Transverse colon (tissue), 4 donors: ENCODE measurements at regions not wholly inside any gene's neighbourhood (a gene's known extent, or its start where the extent isn't known, plus 50 kb on each side); places are given as distances from the start of the nearest gene placed in this dataset.

ENCODE experiments used
- EP300 ChIP-seq: sonication (generic); formaldehyde crosslinking; IDR thresholded peaks from one replicate; pipeline ENCODE4 v1.6.1; 2017; ENCODE audit warnings: antibody characterized with exemption, low read depth
- POLR2A ChIP-seq: fragments of 450-650 bp; IDR thresholded peaks from one replicate; pipeline ENCODE4 v1.6.1; 2016; ENCODE audit warnings: antibody characterized with exemption, mild to moderate bottlenecking, moderate library complexity
- POLR2AphosphoS5 ChIP-seq, 3 donors: sonication (generic); formaldehyde crosslinking; IDR thresholded peaks; one replicate each; pipeline ENCODE4 v1.6.1; 2016; ENCODE audit warnings: antibody characterized with exemption in 3 of 3
- TF ChIP-seq, protein P1 (sequence below), 5 experiments: fragments of 200-600 bp in 3 of 5; fragments of 450-650 bp in 2 of 5; sonication (generic) in 3 of 5; IDR thresholded peaks; 1 replicate in 2 of 5; 2 replicates in 3 of 5; pipeline ENCODE4 v1.5.1; 2016 to 2017; ENCODE audit warnings: antibody characterized with exemption in 5 of 5, inconsistent platforms in 3 of 5, mild to moderate bottlenecking in 2 of 5, moderate library complexity in 1 of 5

DNA sequence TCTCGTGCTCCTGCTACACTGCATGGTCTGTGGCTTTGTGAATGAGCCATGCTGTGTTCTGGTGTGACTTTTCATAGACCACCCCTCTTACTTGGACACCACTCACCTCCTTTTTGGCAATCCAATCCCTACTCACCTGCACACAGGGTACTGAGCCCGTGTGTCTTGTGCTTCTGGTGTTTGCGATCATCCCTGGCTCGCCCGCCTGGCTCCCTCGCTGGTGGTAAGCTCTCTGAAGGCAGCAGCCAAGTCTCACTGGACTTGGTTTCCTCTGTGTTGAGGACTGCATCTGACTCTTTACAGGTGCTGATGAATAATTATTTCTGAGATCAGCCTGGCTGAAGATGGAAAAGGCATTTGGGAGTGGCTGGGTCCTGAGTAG, 276.8 kb downstream of the TSN start:
- TF ChIP-seq POLR2AphosphoS5 (IDR thresholded peaks at IDR 0.05) (no peak), POLR2A (no peak), EP300 (no peak)
- TF ChIP-seq, protein P1, sequence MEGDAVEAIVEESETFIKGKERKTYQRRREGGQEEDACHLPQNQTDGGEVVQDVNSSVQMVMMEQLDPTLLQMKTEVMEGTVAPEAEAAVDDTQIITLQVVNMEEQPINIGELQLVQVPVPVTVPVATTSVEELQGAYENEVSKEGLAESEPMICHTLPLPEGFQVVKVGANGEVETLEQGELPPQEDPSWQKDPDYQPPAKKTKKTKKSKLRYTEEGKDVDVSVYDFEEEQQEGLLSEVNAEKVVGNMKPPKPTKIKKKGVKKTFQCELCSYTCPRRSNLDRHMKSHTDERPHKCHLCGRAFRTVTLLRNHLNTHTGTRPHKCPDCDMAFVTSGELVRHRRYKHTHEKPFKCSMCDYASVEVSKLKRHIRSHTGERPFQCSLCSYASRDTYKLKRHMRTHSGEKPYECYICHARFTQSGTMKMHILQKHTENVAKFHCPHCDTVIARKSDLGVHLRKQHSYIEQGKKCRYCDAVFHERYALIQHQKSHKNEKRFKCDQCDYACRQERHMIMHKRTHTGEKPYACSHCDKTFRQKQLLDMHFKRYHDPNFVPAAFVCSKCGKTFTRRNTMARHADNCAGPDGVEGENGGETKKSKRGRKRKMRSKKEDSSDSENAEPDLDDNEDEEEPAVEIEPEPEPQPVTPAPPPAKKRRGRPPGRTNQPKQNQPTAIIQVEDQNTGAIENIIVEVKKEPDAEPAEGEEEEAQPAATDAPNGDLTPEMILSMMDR (IDR thresholded peaks at IDR 0.05), result no peak
